K562 (cell line): ENCODE measurements at regions not wholly inside any gene's neighbourhood (a gene's known extent, or its start where the extent isn't known, plus 50 kb on each side); places are given as distances from the start of the nearest gene placed in this dataset.

Experiments
- ATF6 ChIP-seq: sonication (generic); formaldehyde crosslinking; IDR thresholded peaks from 2 replicates; pipeline ENCODE4 v1.4.0; 2020; ENCODE audit warnings: mild to moderate bottlenecking, missing genetic modification reagents
- CHD4 ChIP-seq: fragments of 200-600 bp; sonication (generic); IDR thresholded peaks from 3 replicates; pipeline ENCODE4 v1.6.1; 2012; ENCODE audit warnings: low read depth, mild to moderate bottlenecking, mixed read lengths, low read length, inconsistent platforms; ENCODE audit not compliant: insufficient read depth, insufficient replicate concordance, poor library complexity, severe bottlenecking
- CTCF ChIP-seq, 3 experiments: IDR thresholded peaks in 2 of 3; conservative IDR thresholded peaks in 1 of 3; 2 replicates each; pipeline ENCODE4 v1.5.1; 2011 to 2012; ENCODE audit warnings: low read length in 3 of 3, mild to moderate bottlenecking in 3 of 3, control low read depth in 2 of 3, improper control_type of control experiment in 1 of 3, inconsistent platforms in 1 of 3, low read depth in 1 of 3, mixed read lengths in 1 of 3, moderate library complexity in 1 of 3; ENCODE audit not compliant: insufficient read depth in 2 of 3
- E2F4 ChIP-seq: sonication (generic); formaldehyde crosslinking; IDR thresholded peaks from 2 replicates; pipeline ENCODE4 v1.8.0; 2022; ENCODE audit warnings: mild to moderate bottlenecking, low read depth, missing genetic modification reagents
- HMG20A ChIP-seq: fragments of 450-650 bp; formaldehyde crosslinking; conservative IDR thresholded peaks from 2 replicates; pipeline ENCODE4 v1.4.0; 2020; ENCODE audit warnings: mild to moderate bottlenecking, mixed read lengths
- HMG20B ChIP-seq: fragments of 250-450 bp; sonication (Bioruptor Pico); IDR thresholded peaks from 2 replicates; pipeline ENCODE4 v1.5.0; 2021; ENCODE audit warnings: mild to moderate bottlenecking
- NCOR1 ChIP-seq: fragments of 450-650 bp; IDR thresholded peaks from 2 replicates; pipeline ENCODE4 v1.6.1; 2016; ENCODE audit warnings: mild to moderate bottlenecking, moderate library complexity
- RAD21 ChIP-seq, 2 experiments: fragments of 250-450 bp in 1 of 2; fragments of 450-650 bp in 1 of 2; sonication (Bioruptor Pico) in 1 of 2; formaldehyde crosslinking in 1 of 2; IDR thresholded peaks in 1 of 2; conservative IDR thresholded peaks in 1 of 2; 2 replicates each; pipeline versions ENCODE4 v1.4.0 to v1.8.0; 2020 to 2022; ENCODE audit warnings: mild to moderate bottlenecking in 2 of 2, moderate library complexity in 1 of 2
- RUNX1 ChIP-seq: sonication (generic); IDR thresholded peaks from 2 replicates; pipeline ENCODE4 v1.6.1; 2016; ENCODE audit warnings: antibody characterized with exemption, low read depth
- ZHX1 ChIP-seq: fragments of 150-350 bp; conservative IDR thresholded peaks from 2 replicates; pipeline ENCODE4 v1.6.1; 2014; ENCODE audit warnings: low read length
- ZNF239 ChIP-seq: fragments of 250-450 bp; sonication (Bioruptor Pico); IDR thresholded peaks from 2 replicates; pipeline ENCODE4 v1.4.0; 2020; ENCODE audit warnings: mild to moderate bottlenecking
- ZNF609 ChIP-seq: sonication (generic); formaldehyde crosslinking; IDR thresholded peaks from 2 replicates; pipeline ENCODE4 v1.8.1; 2023; ENCODE audit warnings: missing genetic modification reagents, mild to moderate bottlenecking, borderline replicate concordance

GRCh38 chr2:180675170-180675569, 305.2 kb upstream of the UBE2E3 start:
- TF ChIP-seq ZNF239 (CRISPR knock-in tag): no peak
- TF ChIP-seq ZNF609 (CRISPR knock-in tag): no peak
- TF ChIP-seq CTCF (IDR thresholded peaks at IDR 0.05 in 2 of 3, conservative IDR thresholded peaks at IDR 0.05 in 1 of 3; ENCODE audit: insufficient read depth in 2 of 3, low read depth in 1 of 3, low read length in 3 of 3): no peak
- no peak for TF ChIP-seq RAD21 (CRISPR knock-in tag; conservative IDR thresholded peaks at IDR 0.05 in 1 of 2, IDR thresholded peaks at IDR 0.05 in 1 of 2)
- TF ChIP-seq CHD4: no peak
- TF ChIP-seq ATF6: no peak
- TF ChIP-seq HMG20A (CRISPR knock-in tag): no peak
- no peak for TF ChIP-seq HMG20B (CRISPR knock-in tag)
- no peak for TF ChIP-seq RUNX1
- no peak for TF ChIP-seq NCOR1
- TF ChIP-seq ZHX1: no peak
- no peak for TF ChIP-seq E2F4
